ENCODE measurements at regions not wholly inside any gene's neighbourhood (a gene's known extent, or its start where the extent isn't known, plus 50 kb on each side); places are given as distances from the start of the nearest gene placed in this dataset.
"Not testable (repeated sequence)": the region's sequence is repeated elsewhere in the genome, so short reads cannot be mapped to it uniquely, and the experiment has no call there.

DNA sequence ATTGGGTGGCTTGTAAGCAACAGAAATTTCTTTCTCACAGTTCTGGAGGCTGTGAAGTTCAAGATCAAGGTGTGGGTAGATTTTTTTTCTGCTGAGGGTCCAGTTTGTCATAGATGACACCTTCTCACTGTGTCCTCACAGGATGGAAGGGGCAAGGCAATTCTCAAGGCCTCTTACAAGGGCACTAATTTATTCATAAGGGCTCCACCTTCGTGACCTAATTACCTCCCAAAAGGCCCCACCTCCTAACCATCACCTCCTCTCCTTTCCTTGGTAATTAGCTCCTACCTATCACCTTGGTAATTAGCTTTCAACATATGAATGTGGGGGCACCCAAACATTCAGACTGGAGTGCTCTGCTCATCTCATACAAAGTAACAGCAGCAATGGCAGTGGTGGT lies 92.3 kb upstream of the CD44 start:
- 85 to 100% methylated on average over 1 of the region's 1 CpG for WGBS, 2 donors
- H3K27ac ChIP-seq: peak overlapping the region in 1 of 4 donors; percentile 30
- DNase-seq (no peak), ATAC-seq (ENCODE audit: low FRiP score in 2 of 2) (no peak)
- TF ChIP-seq POLR2AphosphoS5 (IDR thresholded peaks at IDR 0.05) (no peak), EP300 (IDR thresholded peaks at IDR 0.05) (no peak), POLR2A (IDR thresholded peaks at IDR 0.05) (no peak)
- TF ChIP-seq, protein P1, sequence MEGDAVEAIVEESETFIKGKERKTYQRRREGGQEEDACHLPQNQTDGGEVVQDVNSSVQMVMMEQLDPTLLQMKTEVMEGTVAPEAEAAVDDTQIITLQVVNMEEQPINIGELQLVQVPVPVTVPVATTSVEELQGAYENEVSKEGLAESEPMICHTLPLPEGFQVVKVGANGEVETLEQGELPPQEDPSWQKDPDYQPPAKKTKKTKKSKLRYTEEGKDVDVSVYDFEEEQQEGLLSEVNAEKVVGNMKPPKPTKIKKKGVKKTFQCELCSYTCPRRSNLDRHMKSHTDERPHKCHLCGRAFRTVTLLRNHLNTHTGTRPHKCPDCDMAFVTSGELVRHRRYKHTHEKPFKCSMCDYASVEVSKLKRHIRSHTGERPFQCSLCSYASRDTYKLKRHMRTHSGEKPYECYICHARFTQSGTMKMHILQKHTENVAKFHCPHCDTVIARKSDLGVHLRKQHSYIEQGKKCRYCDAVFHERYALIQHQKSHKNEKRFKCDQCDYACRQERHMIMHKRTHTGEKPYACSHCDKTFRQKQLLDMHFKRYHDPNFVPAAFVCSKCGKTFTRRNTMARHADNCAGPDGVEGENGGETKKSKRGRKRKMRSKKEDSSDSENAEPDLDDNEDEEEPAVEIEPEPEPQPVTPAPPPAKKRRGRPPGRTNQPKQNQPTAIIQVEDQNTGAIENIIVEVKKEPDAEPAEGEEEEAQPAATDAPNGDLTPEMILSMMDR (IDR thresholded peaks at IDR 0.05): no peak
- H3K27me3 ChIP-seq: no peaks in the 10 kb centered on the region
- H3K36me3 ChIP-seq: no peaks in the 10 kb centered on the region
- no peaks in the 10 kb centered on the region for H3K9me3 ChIP-seq
- H3K4me3 ChIP-seq: no peak overlapping the region
- peaks cover 15 to 40% (median 36%) of the 10 kb centered on the region in 4 donors for H3K4me1 ChIP-seq

DNA sequence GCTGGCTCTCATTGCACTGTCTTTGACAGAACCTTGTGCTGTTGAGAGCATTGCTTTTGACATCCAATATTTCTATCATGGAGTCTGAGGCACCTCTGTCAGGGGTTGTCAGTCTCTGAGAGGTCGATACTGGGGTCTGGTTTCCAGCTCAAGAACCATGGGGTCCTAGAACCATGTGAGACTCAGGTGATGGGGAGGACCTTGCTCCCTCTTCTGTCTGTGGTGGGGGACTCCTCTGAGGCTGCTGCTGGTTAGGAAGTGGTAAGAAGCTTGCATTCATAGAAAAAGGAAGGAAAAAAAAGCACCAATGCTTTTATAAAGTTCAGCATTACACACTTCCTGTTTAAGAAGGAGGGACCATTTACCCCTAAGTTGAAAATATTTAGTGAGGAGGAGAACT lies 91.8 kb upstream of the CD44 start:
- 69 to 75% methylated on average over 1 of the region's 1 CpG for WGBS, 2 donors
- no peaks in the 10 kb centered on the region for H3K9me3 ChIP-seq
- peaks cover 15 to 40% (median 35%) of the 10 kb centered on the region in 4 donors for H3K4me1 ChIP-seq
- peak overlapping the region in 2 of 4 donors; percentile 10 to 18 for H3K27ac ChIP-seq
- no peaks in the 10 kb centered on the region for H3K27me3 ChIP-seq
- ATAC-seq (ENCODE audit: low FRiP score in 2 of 2) (peak in 1 of 2 donors; percentile 33), DNase-seq (no peak)
- no peak overlapping the region for H3K4me3 ChIP-seq
- H3K36me3 ChIP-seq: no peaks in the 10 kb centered on the region
- TF ChIP-seq, protein P1 (IDR thresholded peaks at IDR 0.05): no peak

DNA sequence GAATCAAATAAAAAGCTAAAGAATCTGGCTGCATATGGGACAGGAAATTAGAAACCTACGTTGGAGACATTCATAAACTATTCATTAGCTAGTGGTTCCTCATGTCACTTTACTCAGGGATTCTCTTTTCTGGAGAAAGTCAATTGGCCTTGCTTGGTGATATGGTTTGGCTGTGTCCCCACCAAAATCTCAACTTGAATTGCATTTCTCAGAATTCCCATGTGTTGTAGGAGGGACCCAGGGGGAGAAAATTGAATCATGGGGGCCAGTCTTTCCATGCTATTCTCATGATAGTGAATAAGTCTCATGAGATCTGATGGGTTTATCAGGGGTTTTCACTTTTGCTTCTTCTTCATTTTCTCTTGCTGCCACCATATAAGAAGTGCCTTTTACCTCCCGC lies 91.2 kb upstream of the CD44 start:
- Histone ChIP-seq H3K27me3 (no peaks in the 10 kb centered on the region), H3K4me1 (peaks cover 15 to 40% (median 29%) of the 10 kb centered on the region in 4 donors), H3K4me3 (no peak overlapping the region), H3K36me3 (no peaks in the 10 kb centered on the region), H3K27ac (peak overlapping the region in 2 of 4 donors; percentile 10 to 18), H3K9me3 (no peaks in the 10 kb centered on the region)
- DNase-seq (no peak), ATAC-seq (ENCODE audit: low FRiP score in 2 of 2) (no peak)
- WGBS, 2 donors: 70 to 78% methylated on average over 2 of the region's 2 CpGs
- TF ChIP-seq EP300 (IDR thresholded peaks at IDR 0.05) (no peak), POLR2A (IDR thresholded peaks at IDR 0.05) (no peak), POLR2AphosphoS5 (IDR thresholded peaks at IDR 0.05) (no peak)
- TF ChIP-seq, protein P1 (IDR thresholded peaks at IDR 0.05): no peak

DNA sequence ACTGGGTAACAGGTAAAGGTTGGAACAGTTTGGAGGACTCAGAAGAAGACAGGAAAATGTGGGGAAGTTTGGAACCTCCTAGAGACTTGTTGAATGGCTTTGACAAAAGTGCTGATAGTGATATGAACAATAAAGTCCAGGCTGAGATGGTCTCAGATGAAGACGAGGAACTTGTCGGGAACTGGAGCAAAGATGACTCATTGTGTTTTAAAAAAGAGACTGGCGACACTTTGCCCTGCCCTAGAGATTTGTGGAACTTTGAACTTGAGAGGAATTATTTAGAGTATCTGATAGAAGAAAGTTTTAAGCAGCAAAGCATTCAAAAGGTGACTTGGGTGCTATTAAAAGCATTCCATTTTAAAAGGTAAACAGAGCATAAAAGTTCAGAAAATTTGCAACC lies 90.6 kb upstream of the CD44 start:
- ATAC-seq (ENCODE audit: low FRiP score in 2 of 2); H3K4me3 ChIP-seq; DNase-seq; H3K27me3 ChIP-seq; H3K9me3 ChIP-seq; H3K36me3 ChIP-seq: not testable (repeated sequence)
- H3K27ac ChIP-seq: peak overlapping the region in 2 of 4 donors; percentile 10 to 18
- WGBS, 2 donors: 38 to 60% methylated on average over 3 of the region's 3 CpGs
- peaks cover 15 to 37% (median 26%) of the 10 kb centered on the region in 4 donors for H3K4me1 ChIP-seq

DNA sequence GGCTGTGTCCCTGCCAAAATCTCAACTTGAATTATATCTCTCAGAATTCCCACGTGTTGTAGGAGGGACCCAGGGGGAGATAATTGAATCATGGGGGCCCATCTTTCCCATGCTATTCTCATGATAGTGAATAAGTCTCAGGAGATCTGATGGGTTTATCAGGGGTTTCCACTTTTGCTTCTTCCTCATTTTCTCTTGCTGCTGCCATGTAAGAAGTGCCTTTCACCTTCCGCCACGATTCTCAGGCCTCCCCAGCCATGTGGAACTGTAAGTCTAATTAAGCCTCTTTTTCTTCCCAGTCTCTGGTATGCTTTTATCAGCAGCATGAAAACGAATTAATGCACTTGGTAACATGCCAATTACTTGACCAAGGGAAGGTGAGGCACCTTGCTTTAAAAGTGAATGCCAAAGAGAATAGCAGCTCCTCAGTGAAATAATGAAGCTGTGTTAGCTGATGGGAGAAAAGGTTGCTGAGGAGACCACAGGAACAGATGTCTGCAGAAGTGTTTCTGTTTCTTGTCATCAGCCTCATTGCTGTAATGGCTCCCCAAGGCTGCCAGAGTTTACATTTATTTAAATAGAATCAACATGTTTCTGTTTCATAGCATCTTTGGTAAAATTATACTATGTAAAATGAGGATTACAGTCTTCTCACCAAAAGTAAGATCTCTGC lies 89.0 kb upstream of the CD44 start:
- DNase-seq (no peak), ATAC-seq (ENCODE audit: low FRiP score in 2 of 2) (no peak)
- Histone ChIP-seq H3K4me3 (no peak overlapping the region), H3K36me3 (no peaks in the 10 kb centered on the region), H3K27ac (no peak overlapping the region), H3K27me3 (no peaks in the 10 kb centered on the region), H3K4me1 (peaks cover 13 to 21% (median 17%) of the 10 kb centered on the region in 4 donors), H3K9me3 (no peaks in the 10 kb centered on the region)
- WGBS, 2 donors: 75 to 76% methylated on average over 4 of the region's 4 CpGs
- TF ChIP-seq, protein P1 (IDR thresholded peaks at IDR 0.05): no peak
- TF ChIP-seq POLR2AphosphoS5 (IDR thresholded peaks at IDR 0.05) (no peak), EP300 (IDR thresholded peaks at IDR 0.05) (no peak), POLR2A (IDR thresholded peaks at IDR 0.05) (no peak)

Measured in upper lobe of left lung (tissue), 6 donors.